Gastrocnemius medialis (tissue), 4 donors: ENCODE measurements at regions not wholly inside any gene's neighbourhood (a gene's known extent, or its start where the extent isn't known, plus 50 kb on each side); places are given as distances from the start of the nearest gene placed in this dataset.
"Not testable (repeated sequence)": the region's sequence is repeated elsewhere in the genome, so short reads cannot be mapped to it uniquely, and the experiment has no call there.

Experiments used
- POLR2A ChIP-seq, 2 donors: fragments of 450-650 bp; IDR thresholded peaks; one replicate each; pipeline ENCODE4 v1.6.1; 2017; ENCODE audit warnings: antibody characterized with exemption in 2 of 2, mild to moderate bottlenecking in 2 of 2, moderate library complexity in 2 of 2
- TF ChIP-seq, protein P1 (sequence below), 5 experiments: fragments of 450-650 bp in 3 of 5; fragments of 200-600 bp in 2 of 5; sonication (generic) in 2 of 5; IDR thresholded peaks in 4 of 5; conservative IDR thresholded peaks in 1 of 5; 1 replicate in 4 of 5; 2 replicates in 1 of 5; pipeline ENCODE4 v1.5.1; 2016 to 2019; ENCODE audit warnings: antibody characterized with exemption in 5 of 5, mild to moderate bottlenecking in 3 of 5, moderate library complexity in 3 of 5

DNA sequence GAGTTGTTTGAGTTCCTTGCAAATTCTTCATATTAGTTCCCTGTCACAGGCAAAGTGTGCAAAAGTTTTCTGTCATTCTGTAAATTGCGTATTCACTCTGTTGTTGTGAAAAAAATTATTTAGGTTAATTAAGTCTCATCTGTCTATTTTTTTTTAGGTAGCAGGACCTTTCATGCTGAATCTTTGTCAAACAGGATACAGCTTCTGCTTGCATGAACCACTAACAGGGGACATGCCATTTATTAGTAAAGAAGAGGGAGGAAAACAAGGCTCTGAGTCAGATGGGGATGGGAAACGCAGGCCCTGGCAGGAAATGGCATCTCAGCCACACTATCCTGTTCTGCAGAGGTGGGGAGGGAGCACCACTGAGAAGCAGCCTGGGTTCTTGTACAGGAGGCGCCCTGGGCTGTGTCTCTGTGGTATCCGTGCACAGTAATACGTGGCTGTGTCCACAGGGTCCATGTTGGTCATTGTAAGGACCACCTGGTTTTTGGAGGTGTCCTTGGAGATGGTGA lies 1243.8 kb downstream of the TMEM121 start:
- TF ChIP-seq POLR2A (IDR thresholded peaks at IDR 0.05), result not testable (repeated sequence)
- TF ChIP-seq, protein P1, sequence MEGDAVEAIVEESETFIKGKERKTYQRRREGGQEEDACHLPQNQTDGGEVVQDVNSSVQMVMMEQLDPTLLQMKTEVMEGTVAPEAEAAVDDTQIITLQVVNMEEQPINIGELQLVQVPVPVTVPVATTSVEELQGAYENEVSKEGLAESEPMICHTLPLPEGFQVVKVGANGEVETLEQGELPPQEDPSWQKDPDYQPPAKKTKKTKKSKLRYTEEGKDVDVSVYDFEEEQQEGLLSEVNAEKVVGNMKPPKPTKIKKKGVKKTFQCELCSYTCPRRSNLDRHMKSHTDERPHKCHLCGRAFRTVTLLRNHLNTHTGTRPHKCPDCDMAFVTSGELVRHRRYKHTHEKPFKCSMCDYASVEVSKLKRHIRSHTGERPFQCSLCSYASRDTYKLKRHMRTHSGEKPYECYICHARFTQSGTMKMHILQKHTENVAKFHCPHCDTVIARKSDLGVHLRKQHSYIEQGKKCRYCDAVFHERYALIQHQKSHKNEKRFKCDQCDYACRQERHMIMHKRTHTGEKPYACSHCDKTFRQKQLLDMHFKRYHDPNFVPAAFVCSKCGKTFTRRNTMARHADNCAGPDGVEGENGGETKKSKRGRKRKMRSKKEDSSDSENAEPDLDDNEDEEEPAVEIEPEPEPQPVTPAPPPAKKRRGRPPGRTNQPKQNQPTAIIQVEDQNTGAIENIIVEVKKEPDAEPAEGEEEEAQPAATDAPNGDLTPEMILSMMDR (IDR thresholded peaks at IDR 0.05 in 4 of 5, conservative IDR thresholded peaks at IDR 0.05 in 1 of 5), result not testable (repeated sequence)
